Urinary bladder (tissue), 3 donors: ENCODE measurements at regions not wholly inside any gene's neighbourhood (a gene's known extent, or its start where the extent isn't known, plus 50 kb on each side); places are given as distances from the start of the nearest gene placed in this dataset.

Experiments used
- DNase-seq: peaks from one replicate; pipeline ENCODE4 v3.0.0-alpha.2; 2015; ENCODE audit errors: extremely low spot score
- H3K27ac ChIP-seq: one replicate; pipeline ENCODE4 v1.5.1; 2013; ENCODE audit warnings: low read depth, mild to moderate bottlenecking, moderate library complexity
- H3K36me3 ChIP-seq: one replicate; pipeline ENCODE4 v1.6.1; 2013; ENCODE audit warnings: mild to moderate bottlenecking, moderate library complexity; ENCODE audit not compliant: insufficient read depth
- H3K4me1 ChIP-seq: one replicate; pipeline ENCODE4 v1.6.1; 2013; ENCODE audit warnings: mild to moderate bottlenecking, moderate library complexity; ENCODE audit not compliant: insufficient read depth
- H3K4me3 ChIP-seq: one replicate; pipeline ENCODE4 v1.5.1; 2013; ENCODE audit warnings: low read depth, low read length
- WGBS: extraction: QIAGEN DNeasy Blood & Tissue Kit; methylation state at CpG from one replicate; pipeline ENCODE4 v1.1.7; 2013; 5-methylcytosine and 5-hydroxymethylcytosine counted together
- donor health status: healthy with polysubstance abuse.
- donor health status: healthy.

- no peak for DNase-seq
- H3K36me3 ChIP-seq = no peaks in the 10 kb centered on the region
- H3K27ac ChIP-seq = no peak overlapping the region
- no peak overlapping the region for H3K4me3 ChIP-seq
- no peaks in the 10 kb centered on the region for H3K4me1 ChIP-seq
- WGBS = 63% methylated on average over 3 of the region's 3 CpGs
Observed at GRCh38 chr14:29140016-29140415, 373.4 kb downstream of the FOXG1 start.

GRCh38 chr14:29144621-29145020, 378.0 kb downstream of the FOXG1 start:
- Histone ChIP-seq H3K4me3 (no peak overlapping the region), H3K4me1 (no peaks in the 10 kb centered on the region), H3K27ac (no peak overlapping the region), H3K36me3 (no peaks in the 10 kb centered on the region)
- peak; percentile 32 for DNase-seq
- WGBS = 58% methylated on average over 2 of the region's 2 CpGs

- no peak for DNase-seq
- Histone ChIP-seq H3K36me3 (no peaks in the 10 kb centered on the region), H3K4me3 (no peak overlapping the region), H3K27ac (no peak overlapping the region), H3K4me1 (no peaks in the 10 kb centered on the region)
- 74% methylated on average over 2 of the region's 2 CpGs for WGBS
Observed at GRCh38 chr14:29148221-29148620, 381.6 kb downstream of the FOXG1 start.

- Histone ChIP-seq H3K27ac (no peak overlapping the region), H3K4me1 (no peaks in the 10 kb centered on the region), H3K36me3 (no peaks in the 10 kb centered on the region), H3K4me3 (no peak overlapping the region)
- DNase-seq = no peak
Observed at GRCh38 chr14:29149798-29150197, 383.2 kb downstream of the FOXG1 start.

- Histone ChIP-seq H3K4me1 (no peaks in the 10 kb centered on the region), H3K36me3 (no peaks in the 10 kb centered on the region), H3K27ac (no peak overlapping the region), H3K4me3 (no peak overlapping the region)
- 94% methylated on average over 10 of the region's 10 CpGs for WGBS
- DNase-seq = no peak
Observed at GRCh38 chr14:29150659-29151058, 384.1 kb downstream of the FOXG1 start.

- Histone ChIP-seq H3K27ac (no peak overlapping the region), H3K4me1 (no peaks in the 10 kb centered on the region), H3K4me3 (no peak overlapping the region), H3K36me3 (no peaks in the 10 kb centered on the region)
- no peak for DNase-seq
Observed at GRCh38 chr14:29156096-29156495, 389.5 kb downstream of the FOXG1 start.

GRCh38 chr14:29161593-29161992, 395.0 kb downstream of the FOXG1 start:
- Histone ChIP-seq H3K36me3 (no peaks in the 10 kb centered on the region), H3K4me3 (no peak overlapping the region), H3K27ac (no peak overlapping the region), H3K4me1 (no peaks in the 10 kb centered on the region)
- WGBS = 63% methylated on average over 4 of the region's 4 CpGs
- no peak for DNase-seq

GRCh38 chr14:29163109-29163508, 396.5 kb downstream of the FOXG1 start:
- WGBS = 53% methylated on average over 2 of the region's 2 CpGs
- no peak for DNase-seq
- Histone ChIP-seq H3K4me1 (no peaks in the 10 kb centered on the region), H3K27ac (no peak overlapping the region), H3K4me3 (no peak overlapping the region), H3K36me3 (no peaks in the 10 kb centered on the region)

- DNase-seq = no peak
Observed at GRCh38 chr14:29165431-29165830, 398.8 kb downstream of the FOXG1 start.

GRCh38 chr14:29166507-29166906, 399.9 kb downstream of the FOXG1 start:
- Histone ChIP-seq H3K27ac (no peak overlapping the region), H3K4me1 (no peaks in the 10 kb centered on the region), H3K4me3 (no peak overlapping the region), H3K36me3 (no peaks in the 10 kb centered on the region)
- WGBS = 81% methylated on average over 1 of the region's 1 CpG
- DNase-seq = no peak

More at GRCh38 chr14:29165431-29165830, 398.8 kb downstream of the FOXG1 start:
- Histone ChIP-seq H3K36me3 (no peaks in the 10 kb centered on the region), H3K27ac (no peak overlapping the region), H3K4me1 (no peaks in the 10 kb centered on the region), H3K4me3 (no peak overlapping the region)
- 54% methylated on average over 1 of the region's 1 CpG for WGBS

GRCh38 chr14:29168149-29168548, 401.6 kb downstream of the FOXG1 start:
- H3K4me1 ChIP-seq = no peaks in the 10 kb centered on the region
- H3K27ac ChIP-seq = no peak overlapping the region
- no peaks in the 10 kb centered on the region for H3K36me3 ChIP-seq
- WGBS = 93% methylated on average over 7 of the region's 7 CpGs
- H3K4me3 ChIP-seq = no peak overlapping the region
- DNase-seq = no peak

GRCh38 chr14:29169408-29169807, 402.8 kb downstream of the FOXG1 start:
- Histone ChIP-seq H3K4me1 (no peaks in the 10 kb centered on the region), H3K27ac (no peak overlapping the region), H3K36me3 (no peaks in the 10 kb centered on the region), H3K4me3 (no peak overlapping the region)
- DNase-seq = no peak
- WGBS = 80% methylated on average over 5 of the region's 5 CpGs

- H3K36me3 ChIP-seq = no peaks in the 10 kb centered on the region
- DNase-seq = no peak
- no peak overlapping the region for H3K4me3 ChIP-seq
- no peaks in the 10 kb centered on the region for H3K4me1 ChIP-seq
- WGBS = 93% methylated on average over 2 of the region's 2 CpGs
- H3K27ac ChIP-seq = no peak overlapping the region
Observed at GRCh38 chr14:29175706-29176105, 409.1 kb downstream of the FOXG1 start.

GRCh38 chr14:29176876-29177275, 410.3 kb downstream of the FOXG1 start:
- Histone ChIP-seq H3K36me3 (no peaks in the 10 kb centered on the region), H3K4me1 (no peaks in the 10 kb centered on the region), H3K27ac (no peak overlapping the region), H3K4me3 (no peak overlapping the region)
- 91% methylated on average over 2 of the region's 2 CpGs for WGBS
- DNase-seq = no peak

- no peaks in the 10 kb centered on the region for H3K4me1 ChIP-seq
- WGBS = 78% methylated on average over 1 of the region's 1 CpG
- no peak overlapping the region for H3K4me3 ChIP-seq
- no peak for DNase-seq
- no peaks in the 10 kb centered on the region for H3K36me3 ChIP-seq
- H3K27ac ChIP-seq = no peak overlapping the region
Observed at GRCh38 chr14:29178971-29179370, 412.4 kb downstream of the FOXG1 start.
